ENCODE measurements at regions not wholly inside any gene's neighbourhood (a gene's known extent, or its start where the extent isn't known, plus 50 kb on each side); places are given as distances from the start of the nearest gene placed in this dataset.

GRCh38 chr21:40936178-40936577, 89.2 kb upstream of the DSCAM start:
- no peaks in the 10 kb centered on the region for H3K4me1 ChIP-seq (ENCODE audit: insufficient read depth, low read length, poor library complexity, severe bottlenecking)
- H3K4me2 ChIP-seq (ENCODE audit: low read depth, low read length, poor library complexity, severe bottlenecking), result no peak overlapping the region
- no peaks in the 10 kb centered on the region for H3K79me2 ChIP-seq (ENCODE audit: insufficient read depth, low read length)
- H3K9ac ChIP-seq (ENCODE audit: low read depth, low read length, poor library complexity, severe bottlenecking), result no peak overlapping the region
- no peaks in the 10 kb centered on the region for H3K36me3 ChIP-seq (ENCODE audit: insufficient read depth, low read length)
- H3K4me3 ChIP-seq (ENCODE audit: low read length, poor library complexity, severe bottlenecking), result no peak overlapping the region
- H3K9me3 ChIP-seq (ENCODE audit: insufficient read depth, low read depth, low read length), result peaks cover 4% of the 10 kb centered on the region; the same call in 1 of the 2 replicates
- no peak overlapping the region for H2AFZ ChIP-seq (ENCODE audit: low read length)
- no peaks in the 10 kb centered on the region for H3K27me3 ChIP-seq (ENCODE audit: insufficient read depth, low read length, poor library complexity, severe bottlenecking)
- TF ChIP-seq CTCF (conservative IDR thresholded peaks at IDR 0.05; ENCODE audit: low read length) (no peak), EZH2phosphoT487 (IDR thresholded peaks at IDR 0.05; ENCODE audit: borderline replicate concordance) (no peak)
- H3F3A ChIP-seq (ENCODE audit: low read depth), result no peaks in the 10 kb centered on the region
- no peaks in the 10 kb centered on the region for H3K9me2 ChIP-seq (replicated peaks; ENCODE audit: low read depth, low read length)
- H4K20me1 ChIP-seq (ENCODE audit: insufficient read depth, low read length, poor library complexity, severe bottlenecking), result no peaks in the 10 kb centered on the region

- Histone ChIP-seq H3K4me3 (ENCODE audit: low read length, poor library complexity, severe bottlenecking) (no peak overlapping the region), H3K79me2 (ENCODE audit: insufficient read depth, low read length) (no peaks in the 10 kb centered on the region), H3K4me1 (ENCODE audit: insufficient read depth, low read length, poor library complexity, severe bottlenecking) (no peaks in the 10 kb centered on the region), H3K4me2 (ENCODE audit: low read depth, low read length, poor library complexity, severe bottlenecking) (no peak overlapping the region), H3K9me3 (ENCODE audit: insufficient read depth, low read depth, low read length) (peaks cover 4% of the 10 kb centered on the region; the same call in 1 of the 2 replicates), H3K36me3 (ENCODE audit: insufficient read depth, low read length) (no peaks in the 10 kb centered on the region), H2AFZ (ENCODE audit: low read length) (no peak overlapping the region), H4K20me1 (ENCODE audit: insufficient read depth, low read length, poor library complexity, severe bottlenecking) (no peaks in the 10 kb centered on the region), H3K27me3 (ENCODE audit: insufficient read depth, low read length, poor library complexity, severe bottlenecking) (no peaks in the 10 kb centered on the region), H3K9me2 (replicated peaks; ENCODE audit: low read depth, low read length) (no peaks in the 10 kb centered on the region), H3F3A (ENCODE audit: low read depth) (no peaks in the 10 kb centered on the region), H3K9ac (ENCODE audit: low read depth, low read length, poor library complexity, severe bottlenecking) (no peak overlapping the region)
- no peak for TF ChIP-seq EZH2phosphoT487 (IDR thresholded peaks at IDR 0.05; ENCODE audit: borderline replicate concordance)
- no peak for TF ChIP-seq CTCF (conservative IDR thresholded peaks at IDR 0.05; ENCODE audit: low read length)
These were observed 89.9 kb upstream of the DSCAM start for GRCh38 chr21:40936771-40937261.

- Histone ChIP-seq H3K9ac (ENCODE audit: low read depth, low read length, poor library complexity, severe bottlenecking) (no peak overlapping the region), H3K79me2 (ENCODE audit: insufficient read depth, low read length) (no peaks in the 10 kb centered on the region), H3K9me2 (replicated peaks; ENCODE audit: low read depth, low read length) (no peaks in the 10 kb centered on the region), H3K9me3 (ENCODE audit: insufficient read depth, low read depth, low read length) (peaks cover 4% of the 10 kb centered on the region; the same call in 1 of the 2 replicates), H3K4me3 (ENCODE audit: low read length, poor library complexity, severe bottlenecking) (no peak overlapping the region), H3K4me2 (ENCODE audit: low read depth, low read length, poor library complexity, severe bottlenecking) (no peak overlapping the region), H3F3A (ENCODE audit: low read depth) (no peaks in the 10 kb centered on the region), H4K20me1 (ENCODE audit: insufficient read depth, low read length, poor library complexity, severe bottlenecking) (no peaks in the 10 kb centered on the region), H3K36me3 (ENCODE audit: insufficient read depth, low read length) (no peaks in the 10 kb centered on the region), H3K27me3 (ENCODE audit: insufficient read depth, low read length, poor library complexity, severe bottlenecking) (no peaks in the 10 kb centered on the region), H2AFZ (ENCODE audit: low read length) (no peak overlapping the region), H3K4me1 (ENCODE audit: insufficient read depth, low read length, poor library complexity, severe bottlenecking) (no peaks in the 10 kb centered on the region)
- TF ChIP-seq EZH2phosphoT487 (IDR thresholded peaks at IDR 0.05; ENCODE audit: borderline replicate concordance) (no peak), CTCF (conservative IDR thresholded peaks at IDR 0.05; ENCODE audit: low read length) (no peak)
These were observed 91.1 kb upstream of the DSCAM start for GRCh38 chr21:40938078-40938477.
